GM23248 (cell line): ENCODE measurements at regions not wholly inside any gene's neighbourhood (a gene's known extent, or its start where the extent isn't known, plus 50 kb on each side); places are given as distances from the start of the nearest gene placed in this dataset.

Source experiments
- EZH2 ChIP-seq: fragments of 200-600 bp; sonication (generic); IDR thresholded peaks from 2 replicates; pipeline ENCODE4 v1.6.1; 2018; ENCODE audit warnings: antibody characterized with exemption, mild to moderate bottlenecking; ENCODE audit not compliant: insufficient read depth, poor library complexity, severe bottlenecking
- EZH2phosphoT487 ChIP-seq: fragments of 200-600 bp; sonication (generic); IDR thresholded peaks from 2 replicates; pipeline ENCODE4 v1.6.1; 2018; ENCODE audit warnings: antibody characterized with exemption, moderate library complexity, mild to moderate bottlenecking, low read depth; ENCODE audit not compliant: insufficient read depth

GRCh38 chr5:162410365-162410764 lies 342.8 kb downstream of the GABRG2 start:
- no peak for TF ChIP-seq EZH2phosphoT487
- TF ChIP-seq EZH2 = no peak
